Activated naive CD4-positive, alpha-beta T cell treated with anti-CD3 and anti-CD28 coated beads, Interleukin-2, amount 10 ng/mL, durations not matched to agents 7 days and 5 days (primary cell): ENCODE measurements at regions not wholly inside any gene's neighbourhood (a gene's known extent, or its start where the extent isn't known, plus 50 kb on each side); places are given as distances from the start of the nearest gene placed in this dataset.
"Not testable (repeated sequence)": the region's sequence is repeated elsewhere in the genome, so short reads cannot be mapped to it uniquely, and the experiment has no call there.

Experiments used
- CTCF ChIA-PET: fragments of 350-600 bp; sonication (Branson Sonifier 250); formaldehyde crosslinking; loops from one replicate; lab custom pipeline; 2021; ENCODE audit warnings: antibody characterized with exemption; lab: Charles Lee
- DNase-seq: peaks from one replicate; pipeline ENCODE4 v3.0.0-alpha.2; 2020
- H3K27ac Mint-ChIP-seq: one replicate; pipeline ENCODE4 v1.8.0; 2021; ENCODE audit warnings: mild to moderate bottlenecking, moderate library complexity, mixed read lengths
- H3K27me3 Mint-ChIP-seq: one replicate; pipeline ENCODE4 v1.8.0; 2021; ENCODE audit warnings: mild to moderate bottlenecking, mixed read lengths
- H3K36me3 Mint-ChIP-seq: one replicate; pipeline ENCODE4 v1.8.0; 2021; ENCODE audit warnings: mixed read lengths
- H3K4me1 Mint-ChIP-seq: one replicate; pipeline ENCODE4 v1.8.0; 2021; ENCODE audit warnings: mixed read lengths
- H3K4me3 Mint-ChIP-seq: one replicate; pipeline ENCODE4 v1.8.0; 2021; ENCODE audit warnings: mild to moderate bottlenecking, moderate library complexity, mixed read lengths
- H3K9me3 Mint-ChIP-seq: one replicate; pipeline ENCODE4 v1.8.0; 2021; ENCODE audit warnings: mixed read lengths

DNA sequence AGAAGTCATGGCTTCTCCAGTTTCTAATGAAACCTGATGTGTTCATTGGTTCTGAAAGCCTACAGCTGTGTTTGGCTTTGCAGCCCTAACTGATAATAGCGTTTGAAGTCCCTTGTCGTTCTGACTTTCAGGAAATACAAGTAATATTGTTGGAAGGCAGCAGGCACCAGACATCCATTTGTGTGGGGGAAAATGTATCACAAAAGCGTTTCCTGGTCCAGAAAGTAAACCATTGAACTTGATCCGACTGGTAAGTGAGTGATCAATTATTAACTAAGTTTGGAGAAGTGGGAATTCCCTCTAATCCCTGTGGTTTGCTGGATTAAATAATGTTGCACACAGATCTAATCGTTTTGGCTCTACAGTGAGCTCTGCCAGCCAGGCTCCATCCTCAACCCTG is 77.3 kb upstream of the LTA4H start:
- Mint-ChIP-seq H3K4me3 (no peak overlapping the region), H3K9me3 (no peaks in the 10 kb centered on the region), H3K4me1 (peaks cover 21% of the 10 kb centered on the region), H3K36me3 (peaks cover 1% of the 10 kb centered on the region), H3K27ac (no peak overlapping the region), H3K27me3 (peaks cover 19% of the 10 kb centered on the region)
- CTCF ChIA-PET, result interaction anchor here (0.9 kb wide), 1 partner anchor 49 kb away, joined by 3 read pairs; no protein-coding TSS in a partner anchor
- DNase-seq, result no peak

DNA sequence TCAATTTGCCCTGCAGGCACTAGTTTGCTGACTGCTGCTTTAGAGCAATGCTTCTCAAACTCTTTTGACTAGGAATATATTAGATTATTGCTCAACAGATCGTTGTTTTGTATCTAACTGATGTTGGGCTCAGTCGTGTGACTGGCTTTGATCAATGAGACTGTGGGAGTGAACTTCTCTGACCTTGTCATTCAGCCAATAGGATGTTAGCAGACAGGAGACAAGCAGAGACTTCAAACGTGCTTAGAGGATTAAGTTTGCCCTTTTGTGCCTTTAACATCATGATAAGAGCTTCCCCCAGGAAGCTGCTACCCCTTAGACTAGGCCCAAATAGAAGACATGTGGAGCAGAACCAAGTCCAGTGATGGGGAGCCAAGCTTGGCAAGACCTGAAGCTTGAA is 76.7 kb upstream of the ELK3 start:
- no peak overlapping the region for H3K27ac Mint-ChIP-seq
- CTCF ChIA-PET, result no interaction called here
- DNase-seq, result no peak
- no peak overlapping the region for H3K4me3 Mint-ChIP-seq
- H3K9me3 Mint-ChIP-seq, result no peaks in the 10 kb centered on the region
- H3K27me3 Mint-ChIP-seq, result peaks cover 12% of the 10 kb centered on the region
- H3K36me3 Mint-ChIP-seq, result no peaks in the 10 kb centered on the region
- peaks cover 12% of the 10 kb centered on the region for H3K4me1 Mint-ChIP-seq

DNA sequence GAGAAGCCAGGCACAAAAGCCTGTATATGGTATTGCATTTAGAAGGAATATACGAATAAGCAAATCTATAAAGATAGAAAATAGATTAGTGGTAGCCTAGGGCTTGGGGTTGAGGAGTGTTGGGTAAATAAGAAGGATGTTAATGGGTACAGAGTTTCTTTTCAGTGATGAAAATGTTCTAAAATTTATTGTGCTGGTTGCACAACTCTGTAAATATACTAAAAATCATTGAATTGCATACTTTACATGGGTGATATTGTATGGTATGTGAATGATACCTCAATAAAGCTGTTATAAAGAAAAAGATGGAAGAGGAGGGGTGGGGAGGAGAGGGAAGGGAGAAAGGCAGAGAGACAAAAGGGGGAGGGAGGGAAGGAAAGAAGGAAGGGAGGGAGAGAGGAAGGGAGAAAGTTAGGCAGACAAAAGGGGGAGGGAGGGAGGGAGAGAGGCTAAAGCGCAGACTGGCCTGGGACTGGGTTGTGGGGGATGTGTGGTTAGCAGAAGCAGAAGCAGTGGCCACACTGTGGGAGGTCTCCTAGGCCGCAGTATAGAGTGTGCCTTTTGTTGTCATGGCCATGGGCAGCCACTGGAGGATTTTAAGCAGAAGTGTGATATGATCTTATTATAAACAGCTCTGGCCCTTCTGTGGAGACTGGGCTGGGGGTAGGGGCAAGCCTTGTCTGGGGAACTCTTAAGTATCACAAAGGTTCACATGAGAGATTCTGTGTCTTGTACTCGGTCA is 73.6 kb upstream of the ELK3 start:
- H3K4me3 Mint-ChIP-seq, result no peak overlapping the region
- no peaks in the 10 kb centered on the region for H3K9me3 Mint-ChIP-seq
- H3K27me3 Mint-ChIP-seq, result peaks cover 3% of the 10 kb centered on the region
- no peak for DNase-seq
- no peak overlapping the region for H3K27ac Mint-ChIP-seq
- no peaks in the 10 kb centered on the region for H3K36me3 Mint-ChIP-seq
- H3K4me1 Mint-ChIP-seq, result peaks cover 12% of the 10 kb centered on the region
- CTCF ChIA-PET, result no interaction called here

DNA sequence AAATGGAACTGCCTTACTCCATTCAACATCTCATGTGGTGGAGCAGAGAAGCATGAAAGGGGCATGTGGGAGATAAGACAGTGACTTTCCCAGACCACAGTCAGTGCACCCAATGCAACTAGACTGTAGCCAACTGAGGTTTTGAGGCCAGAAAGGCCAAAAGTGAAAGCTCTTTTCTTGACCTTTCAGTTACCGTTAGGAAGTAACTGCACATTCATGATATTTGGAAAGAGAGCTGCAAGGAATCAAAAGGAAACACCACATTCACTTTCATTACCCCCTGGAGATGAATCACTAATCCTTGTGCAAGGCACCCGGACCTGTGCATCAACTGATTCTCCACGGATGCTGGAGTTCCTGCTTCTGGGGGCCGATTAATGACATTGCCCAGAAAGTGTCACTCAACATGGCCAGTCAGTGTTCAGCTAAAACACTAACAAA is 72.9 kb upstream of the ELK3 start:
- Mint-ChIP-seq H3K9me3 (no peaks in the 10 kb centered on the region), H3K27ac (no peak overlapping the region), H3K4me3 (no peak overlapping the region), H3K36me3 (no peaks in the 10 kb centered on the region), H3K27me3 (peaks cover 3% of the 10 kb centered on the region), H3K4me1 (peaks cover 12% of the 10 kb centered on the region)
- no peak for DNase-seq
- CTCF ChIA-PET, result no interaction called here

DNA sequence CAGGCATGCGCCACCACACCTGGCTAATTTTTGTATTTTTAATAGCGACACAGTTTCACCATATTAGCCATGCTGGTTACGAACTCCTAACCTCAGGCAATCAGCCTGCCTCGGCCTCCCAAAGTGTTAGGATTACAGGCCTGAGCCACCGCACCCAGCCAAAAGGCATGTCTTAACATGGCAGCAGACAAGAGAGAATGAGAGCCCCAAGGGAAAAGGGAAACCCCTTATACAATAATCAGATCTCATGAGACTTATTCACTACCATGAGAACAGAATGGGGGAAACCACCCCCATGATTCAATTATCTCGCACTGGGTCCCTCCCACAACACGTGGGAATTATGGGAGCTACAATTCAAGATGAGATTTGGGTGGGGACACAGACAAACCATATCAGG is 65.9 kb upstream of the ELK3 start:
- CTCF ChIA-PET, result interaction anchor here (1.1 kb wide), 1 partner anchor 87 kb away, joined by 3 read pairs; no protein-coding TSS in a partner anchor
- not testable (repeated sequence) for DNase-seq

DNA sequence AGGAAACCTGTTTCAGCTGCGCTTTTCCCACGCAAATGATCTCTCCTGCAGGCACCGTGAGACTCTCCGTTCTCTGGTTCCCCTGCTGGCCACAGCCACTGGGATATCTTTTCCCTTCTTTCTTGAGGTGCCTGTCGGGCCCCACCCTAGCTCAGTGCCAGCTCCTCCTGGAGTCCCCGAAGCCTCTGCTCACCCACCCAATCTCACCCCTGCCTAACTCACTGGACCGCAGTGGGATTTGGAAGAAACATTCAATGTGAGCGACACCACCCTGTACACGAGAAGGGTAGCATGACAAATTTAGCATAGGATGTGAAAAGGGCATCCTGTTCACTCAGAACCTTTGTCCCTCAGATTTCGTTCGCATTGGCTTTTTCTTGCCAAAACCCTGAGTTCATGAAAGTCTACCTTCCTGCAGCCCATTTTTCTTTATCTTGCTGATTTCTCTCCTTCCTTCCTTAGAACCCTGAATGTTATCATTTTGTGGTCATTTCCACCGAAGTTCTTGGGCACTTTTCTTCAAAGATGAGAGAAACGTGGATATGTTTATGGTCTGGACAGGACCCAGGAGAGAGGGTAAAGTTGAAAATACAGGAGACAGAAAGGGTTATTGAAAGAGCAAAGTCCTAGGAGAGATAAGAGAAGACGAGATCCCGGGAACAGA is 63.6 kb upstream of the ELK3 start:
- Mint-ChIP-seq H3K27ac (no peak overlapping the region), H3K36me3 (no peaks in the 10 kb centered on the region), H3K4me3 (no peak overlapping the region), H3K9me3 (no peaks in the 10 kb centered on the region), H3K4me1 (peaks cover 10% of the 10 kb centered on the region), H3K27me3 (peaks cover 35% of the 10 kb centered on the region)
- no peak for DNase-seq
- CTCF ChIA-PET, result interaction anchor here (1.1 kb wide), 1 partner anchor 85 kb away, joined by 3 read pairs; no protein-coding TSS in a partner anchor

More for the DNA sequence above, 65.9 kb upstream of the ELK3 start:
- not testable (repeated sequence) for H3K9me3 Mint-ChIP-seq, H3K4me3 Mint-ChIP-seq, H3K4me1 Mint-ChIP-seq, H3K27ac Mint-ChIP-seq, H3K36me3 Mint-ChIP-seq
- peaks cover 31% of the 10 kb centered on the region for H3K27me3 Mint-ChIP-seq

DNA sequence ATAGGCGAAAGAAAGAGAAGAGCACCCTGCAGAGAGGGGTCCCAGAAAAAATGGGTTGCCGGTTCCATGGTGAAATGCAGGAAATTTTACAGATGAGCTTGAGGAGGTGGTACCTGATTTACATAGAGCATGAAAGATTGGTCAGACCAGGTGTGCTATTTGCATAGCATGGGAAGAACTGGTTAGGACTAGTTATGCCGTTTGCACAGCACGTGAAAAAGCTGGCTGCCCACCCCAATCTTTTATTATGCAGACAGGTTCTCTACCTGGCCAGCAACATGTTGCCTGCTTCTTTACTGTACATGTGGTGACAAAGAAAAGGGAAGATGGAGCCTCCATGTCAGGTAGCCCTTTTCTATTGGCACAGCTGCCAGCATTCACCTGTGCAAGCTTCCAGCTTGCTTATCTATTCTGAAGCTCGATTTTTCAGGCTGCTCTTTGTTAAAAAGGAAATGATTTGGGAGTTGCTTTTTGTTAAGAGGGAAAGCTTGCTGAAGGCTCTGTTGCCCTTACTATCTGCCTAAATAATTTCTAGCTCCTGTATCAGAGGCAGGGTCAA is 62.9 kb upstream of the ELK3 start:
- Mint-ChIP-seq H3K4me3 (no peak overlapping the region), H3K36me3 (no peaks in the 10 kb centered on the region), H3K4me1 (peaks cover 10% of the 10 kb centered on the region), H3K27ac (no peak overlapping the region), H3K27me3 (peaks cover 36% of the 10 kb centered on the region), H3K9me3 (no peaks in the 10 kb centered on the region)
- DNase-seq, result no peak
- CTCF ChIA-PET, result interaction anchor here (2.2 to 2.9 kb wide), 3 partner anchors 67 to 84 kb away, joined by 8 to 13 read pairs (median 8); no protein-coding TSS in a partner anchor

DNA sequence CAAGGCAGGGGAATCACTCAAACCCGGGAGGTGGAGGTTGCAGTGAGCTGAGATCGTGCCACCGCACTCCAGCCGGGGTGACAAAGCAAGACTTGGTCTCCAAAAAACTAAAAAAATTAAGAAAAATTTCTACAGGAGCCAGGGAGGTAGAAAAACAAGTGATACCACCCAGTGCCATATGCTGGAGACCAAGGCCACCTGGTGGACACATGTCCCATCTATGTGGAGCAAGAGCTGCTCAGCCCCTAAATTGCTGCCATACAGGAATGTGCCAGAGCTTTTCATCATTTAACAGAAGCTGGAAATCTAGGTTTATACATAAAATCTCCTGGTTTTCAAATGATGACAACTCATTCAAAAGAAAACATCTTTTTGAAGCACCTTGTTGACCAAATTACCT is 61.4 kb upstream of the ELK3 start:
- peak; percentile 60 for DNase-seq
- Mint-ChIP-seq H3K9me3 (no peaks in the 10 kb centered on the region), H3K27ac (no peak overlapping the region), H3K4me1 (peaks cover 17% of the 10 kb centered on the region), H3K36me3 (no peaks in the 10 kb centered on the region), H3K27me3 (peaks cover 39% of the 10 kb centered on the region), H3K4me3 (no peak overlapping the region)
- CTCF ChIA-PET, result interaction anchor here (1.0 to 2.9 kb wide), 6 partner anchors 68 to 384 kb away, joined by 3 to 13 read pairs (median 7); no protein-coding TSS in a partner anchor

DNA sequence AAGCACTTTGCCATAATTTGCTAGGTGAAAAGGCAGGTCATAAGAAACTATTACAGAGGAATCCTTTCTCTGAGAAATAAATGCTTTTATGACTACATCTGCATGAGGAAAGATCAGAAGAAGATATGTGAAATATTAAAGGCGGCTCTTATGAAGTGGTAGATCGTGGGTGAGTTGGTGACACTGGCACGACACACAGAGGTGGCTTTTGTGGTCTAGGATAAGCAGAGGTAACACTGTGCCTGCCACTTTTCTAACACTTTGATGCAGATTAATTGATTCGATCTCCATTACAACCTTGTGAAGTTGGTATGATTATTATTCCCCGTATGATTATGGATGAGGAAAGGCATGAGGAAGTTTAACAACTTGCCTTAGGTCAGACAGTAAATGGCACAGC is 60.0 kb upstream of the ELK3 start:
- Mint-ChIP-seq H3K27me3 (peaks cover 38% of the 10 kb centered on the region), H3K9me3 (no peaks in the 10 kb centered on the region), H3K27ac (no peak overlapping the region), H3K4me1 (peaks cover 17% of the 10 kb centered on the region), H3K36me3 (no peaks in the 10 kb centered on the region), H3K4me3 (no peak overlapping the region)
- DNase-seq, result no peak
- CTCF ChIA-PET, result interaction anchor here (1.3 kb wide), 1 partner anchor 23 kb away, joined by 3 read pairs; no protein-coding TSS in a partner anchor

DNA sequence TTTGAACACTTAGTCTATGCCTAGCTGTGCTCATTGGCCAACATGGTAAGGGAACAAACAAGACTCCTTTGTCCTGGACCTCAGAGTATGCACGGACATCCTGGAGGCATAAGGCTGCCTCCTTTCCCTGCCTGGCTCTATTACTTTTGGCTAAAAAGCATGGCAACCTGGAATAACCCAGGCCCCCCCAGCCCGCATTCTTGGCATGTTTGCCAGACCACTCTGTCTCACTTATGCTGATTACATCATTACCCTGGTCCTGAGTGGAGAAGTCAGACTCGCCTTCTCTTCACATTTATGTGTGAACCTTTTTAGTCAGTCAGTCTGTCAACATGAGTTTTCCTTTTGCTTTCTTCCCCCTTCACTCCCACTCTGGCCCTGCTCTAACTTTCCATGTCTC is 58.0 kb upstream of the ELK3 start:
- no peak overlapping the region for H3K27ac Mint-ChIP-seq
- CTCF ChIA-PET, result interaction anchor here (1.3 to 3.3 kb wide), 3 partner anchors 44 to 79 kb away, joined by 3 to 17 read pairs (median 3); no protein-coding TSS in a partner anchor
- peaks cover 20% of the 10 kb centered on the region for H3K27me3 Mint-ChIP-seq
- H3K4me3 Mint-ChIP-seq, result no peak overlapping the region
- peaks cover 17% of the 10 kb centered on the region for H3K4me1 Mint-ChIP-seq
- H3K9me3 Mint-ChIP-seq, result peaks cover 4% of the 10 kb centered on the region
- DNase-seq, result no peak
- no peaks in the 10 kb centered on the region for H3K36me3 Mint-ChIP-seq

DNA sequence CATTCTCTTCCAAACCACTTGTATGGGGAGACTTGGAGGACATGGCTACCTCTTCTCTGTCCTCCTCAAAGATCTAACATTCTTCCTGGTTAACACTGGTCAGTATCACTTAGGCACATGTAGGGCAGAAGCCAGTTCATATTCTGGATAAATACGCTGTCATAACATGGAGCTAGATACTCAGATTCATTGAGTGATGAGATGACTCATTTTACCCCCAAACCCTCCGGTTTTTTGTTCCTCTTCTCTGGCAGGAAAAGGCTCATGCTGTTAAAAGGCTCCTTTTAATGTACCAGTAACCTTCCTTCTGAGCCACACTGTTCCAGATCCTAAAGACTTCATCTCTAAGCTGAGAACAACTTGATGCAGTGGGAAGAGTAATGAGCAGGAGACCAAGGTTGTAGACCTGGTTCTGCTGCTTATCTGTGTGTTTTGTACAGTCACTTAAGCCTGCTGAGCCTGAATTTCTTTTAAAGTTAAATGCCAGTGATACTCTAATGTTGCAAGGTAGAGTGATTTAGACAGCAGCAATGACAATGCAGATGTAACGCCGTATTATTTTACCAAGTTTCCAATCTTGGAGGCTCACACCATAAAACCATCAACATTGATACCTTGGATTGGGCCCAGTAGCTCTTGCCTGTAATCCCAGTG is 57.3 kb upstream of the ELK3 start:
- H3K9me3 Mint-ChIP-seq, result peaks cover 5% of the 10 kb centered on the region
- peaks cover 17% of the 10 kb centered on the region for H3K4me1 Mint-ChIP-seq
- CTCF ChIA-PET, result interaction anchor here (1.7 to 3.3 kb wide), 2 partner anchors 76 to 79 kb away, joined by 3 to 17 read pairs; no protein-coding TSS in a partner anchor
- no peak overlapping the region for H3K27ac Mint-ChIP-seq
- DNase-seq, result no peak
- no peak overlapping the region for H3K4me3 Mint-ChIP-seq
- H3K36me3 Mint-ChIP-seq, result no peaks in the 10 kb centered on the region
- H3K27me3 Mint-ChIP-seq, result peaks cover 17% of the 10 kb centered on the region

DNA sequence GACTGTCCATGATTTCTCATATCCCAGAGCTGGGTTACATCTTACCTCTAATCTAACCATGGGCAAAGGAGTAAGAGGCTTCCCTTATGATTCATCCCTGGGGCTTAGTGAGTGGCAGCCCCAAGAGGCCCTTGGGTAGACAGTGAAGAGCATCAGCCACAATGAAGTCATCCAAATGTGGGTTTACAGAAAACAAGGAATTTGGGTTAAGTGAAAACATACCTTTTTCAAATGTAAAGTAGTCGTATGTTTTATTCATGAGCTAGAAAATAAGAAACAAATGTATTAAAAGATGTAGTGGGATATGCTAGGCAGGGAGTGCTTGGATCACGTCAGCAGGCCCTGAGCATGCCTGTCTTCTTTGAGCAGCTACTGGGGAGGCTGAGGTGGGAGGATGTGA is 54.0 kb upstream of the ELK3 start:
- CTCF ChIA-PET, result no interaction called here
- H3K27ac Mint-ChIP-seq, result no peak overlapping the region

DNA sequence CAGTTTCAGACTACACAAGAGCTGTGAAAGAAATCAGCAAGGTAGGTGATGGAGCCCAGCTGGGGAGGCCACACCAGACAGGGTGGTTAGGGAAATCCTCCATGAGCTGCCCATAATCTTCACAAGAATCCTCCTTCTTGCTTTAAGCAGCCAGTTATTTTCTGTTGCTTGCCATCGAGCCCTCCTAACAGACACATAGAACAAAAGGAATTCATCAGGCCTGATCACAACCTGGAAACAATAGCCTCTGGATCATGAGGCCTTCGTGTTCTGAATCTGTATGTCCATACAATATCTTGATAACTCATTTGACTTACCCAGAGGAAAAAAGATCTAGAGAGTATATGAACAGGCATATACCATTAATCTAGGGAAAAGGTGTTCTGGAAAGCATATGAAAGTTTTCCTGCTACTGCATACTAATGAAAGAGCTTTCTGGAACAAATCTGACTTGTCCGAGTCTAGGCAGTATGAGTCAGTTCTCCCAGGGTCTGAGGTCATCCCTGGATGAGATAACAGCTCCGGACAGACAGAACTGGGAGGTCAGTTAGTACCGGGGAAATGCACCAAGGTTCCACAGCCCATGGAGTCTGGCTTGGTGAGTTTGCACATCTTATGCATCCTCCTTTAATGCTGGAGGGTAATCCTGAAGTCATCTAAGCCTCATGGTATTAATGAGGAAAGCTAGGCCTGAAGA is 52.8 kb upstream of the ELK3 start:
- Mint-ChIP-seq H3K27me3 (peaks cover 2% of the 10 kb centered on the region), H3K27ac (no peak overlapping the region), H3K4me3 (no peak overlapping the region), H3K4me1 (peaks cover 31% of the 10 kb centered on the region), H3K36me3 (no peaks in the 10 kb centered on the region), H3K9me3 (peaks cover 5% of the 10 kb centered on the region)
- CTCF ChIA-PET, result no interaction called here
- DNase-seq, result no peak

More for the DNA sequence above, 54.0 kb upstream of the ELK3 start:
- no peaks in the 10 kb centered on the region for H3K36me3 Mint-ChIP-seq
- H3K4me1 Mint-ChIP-seq, result peaks cover 31% of the 10 kb centered on the region
- H3K27me3 Mint-ChIP-seq, result peaks cover 4% of the 10 kb centered on the region
- no peak overlapping the region for H3K4me3 Mint-ChIP-seq
- H3K9me3 Mint-ChIP-seq, result peaks cover 5% of the 10 kb centered on the region
- DNase-seq, result no peak
